NT2/D1 (cell line): ENCODE measurements at regions not wholly inside any gene's neighbourhood (a gene's known extent, or its start where the extent isn't known, plus 50 kb on each side); places are given as distances from the start of the nearest gene placed in this dataset.

Source experiments
- SUZ12 ChIP-seq: IDR thresholded peaks from 2 replicates; pipeline ENCODE4 v1.6.1; 2011; ENCODE audit not compliant: insufficient read length, insufficient read depth; ENCODE audit errors: extremely low read depth
- YY1 ChIP-seq: IDR thresholded peaks from 2 replicates; pipeline ENCODE4 v1.6.1; 2011; ENCODE audit not compliant: insufficient read length, insufficient read depth
- ZNF274 ChIP-seq: IDR thresholded peaks from 2 replicates; pipeline ENCODE4 v1.6.1; 2011; ENCODE audit warnings: mild to moderate bottlenecking, low read depth, low read length

GRCh38 chr1:234907208-234907939 lies 221.3 kb downstream of the TOMM20 start:
- TF ChIP-seq SUZ12 = no peak
- TF ChIP-seq ZNF274 = no peak
- TF ChIP-seq YY1 = no peak
